ENCODE measurements at regions not wholly inside any gene's neighbourhood (a gene's known extent, or its start where the extent isn't known, plus 50 kb on each side); places are given as distances from the start of the nearest gene placed in this dataset.
"Not testable (repeated sequence)": the region's sequence is repeated elsewhere in the genome, so short reads cannot be mapped to it uniquely, and the experiment has no call there.

DNA sequence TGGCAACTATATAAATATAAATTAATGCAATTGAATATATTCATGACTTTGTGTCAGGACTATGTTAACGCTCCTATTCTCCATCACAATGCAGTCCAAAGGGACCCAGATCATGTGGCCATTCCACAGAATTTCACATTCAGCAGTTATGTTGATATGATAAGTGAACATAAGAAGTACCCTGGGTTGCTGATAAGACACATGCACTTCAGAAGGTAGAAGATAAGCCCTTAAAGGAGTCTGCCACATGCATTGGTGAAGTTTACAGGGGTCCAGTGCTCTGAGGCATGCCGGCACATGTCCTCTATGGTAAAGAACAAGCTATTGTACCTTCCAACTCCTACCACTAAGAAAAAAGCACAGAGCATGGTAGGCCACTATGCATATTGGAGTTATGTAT is 76.4 kb downstream of the PHAX start:
- H3K4me1 Mint-ChIP-seq (ENCODE audit: low read depth) = peaks cover 23% of the 10 kb centered on the region
- H3K9me3 Mint-ChIP-seq (ENCODE audit: insufficient read depth) = no peaks in the 10 kb centered on the region
- ATAC-seq (no peak), DNase-seq (no peak)
- H3K27me3 Mint-ChIP-seq (ENCODE audit: low read depth) = no peaks in the 10 kb centered on the region
- H3K4me3 Mint-ChIP-seq = no peak overlapping the region
- ChIA-PET CTCF (interaction anchor here (0.6 to 9.4 kb wide), 19 partner anchors 9 to 172 kb away, joined by 3 to 250 read pairs (median 4); partner anchors contain the start of gene LMNB1), POLR2A (interaction anchor here (8.7 kb wide), 1 partner anchor 102 kb away, joined by 132 read pairs; the partner anchor contains the start of gene LMNB1)
- H3K36me3 Mint-ChIP-seq (ENCODE audit: low read depth) = no peaks in the 10 kb centered on the region
- no peak overlapping the region for H3K27ac Mint-ChIP-seq

DNA sequence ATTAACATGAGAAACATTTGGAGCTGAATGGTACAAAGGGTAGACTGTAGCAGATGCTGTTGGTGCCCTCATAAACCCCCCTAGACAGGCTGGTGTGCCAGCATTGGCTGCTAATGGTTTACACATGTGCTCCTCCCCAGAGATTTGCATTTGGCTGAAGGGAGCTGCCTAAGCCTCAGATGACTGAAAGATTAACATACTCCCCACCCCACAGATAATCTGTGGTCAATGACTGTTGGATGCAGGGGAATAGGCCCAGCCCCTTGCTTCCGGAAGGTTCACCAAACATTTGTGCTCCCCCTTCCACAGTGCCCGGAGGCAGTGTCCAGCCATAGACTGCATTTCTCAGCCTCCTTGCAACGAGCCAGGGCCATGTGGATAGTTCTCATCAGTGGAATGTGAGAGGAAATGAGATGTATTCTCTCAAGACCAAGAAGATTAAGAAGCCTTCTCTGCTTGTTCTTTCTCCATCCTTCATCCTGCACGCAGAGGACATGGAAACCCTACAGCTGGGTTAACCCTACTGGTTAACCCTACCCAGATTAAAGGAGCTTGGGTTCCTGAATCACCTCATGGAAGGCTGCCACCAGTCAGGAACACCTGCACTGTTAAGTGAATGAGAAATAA is 79.6 kb downstream of the PHAX start:
- CTCF ChIA-PET = interaction anchor here (1.0 to 9.4 kb wide), 6 partner anchors 51 to 129 kb away, joined by 5 to 250 read pairs (median 8); partner anchors contain the start of gene LMNB1
- peak; percentile 24 for ATAC-seq
- H3K27ac Mint-ChIP-seq = no peak overlapping the region
- H3K27me3 Mint-ChIP-seq (ENCODE audit: low read depth) = no peaks in the 10 kb centered on the region
- peaks cover 36% of the 10 kb centered on the region for H3K4me1 Mint-ChIP-seq (ENCODE audit: low read depth)
- no peak for DNase-seq
- H3K9me3 Mint-ChIP-seq (ENCODE audit: insufficient read depth) = no peaks in the 10 kb centered on the region
- POLR2A ChIA-PET = interaction anchor here (8.7 kb wide), 1 partner anchor 98 kb away, joined by 132 read pairs; the partner anchor contains the start of gene LMNB1
- H3K36me3 Mint-ChIP-seq (ENCODE audit: low read depth) = no peaks in the 10 kb centered on the region
- H3K4me3 Mint-ChIP-seq = no peak overlapping the region

DNA sequence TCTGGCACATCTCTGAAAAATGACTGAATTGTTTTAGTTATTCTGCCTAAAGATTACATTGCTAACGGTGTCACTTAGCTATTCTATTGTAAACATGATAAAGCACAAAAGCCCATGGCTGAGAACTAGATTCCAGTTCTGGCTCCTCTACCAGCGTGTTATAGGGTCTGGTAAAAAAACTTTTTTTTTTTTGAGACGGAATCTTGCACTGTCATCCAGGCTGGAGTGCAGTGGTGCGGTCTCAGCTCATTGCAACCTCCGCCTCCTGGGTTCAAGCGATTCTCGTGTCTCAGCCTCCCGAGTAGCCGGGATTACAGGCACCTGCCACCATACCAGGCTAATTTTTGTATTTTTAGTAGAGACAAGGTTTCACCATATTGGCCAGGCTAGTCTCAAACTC is 80.6 kb downstream of the PHAX start:
- not testable (repeated sequence) for ATAC-seq; H3K4me3 Mint-ChIP-seq; H3K9me3 Mint-ChIP-seq (ENCODE audit: insufficient read depth); H3K27ac Mint-ChIP-seq; H3K36me3 Mint-ChIP-seq (ENCODE audit: low read depth); DNase-seq; H3K27me3 Mint-ChIP-seq (ENCODE audit: low read depth)
- ChIA-PET CTCF (interaction anchor here (0.7 to 9.4 kb wide), 2 partner anchors 99 to 120 kb away, joined by 3 to 250 read pairs; partner anchors contain the start of gene LMNB1), POLR2A (interaction anchor here (0.6 to 8.7 kb wide), 2 partner anchors 97 to 413 kb away, joined by 3 to 132 read pairs; partner anchors contain the start of gene LMNB1)
- H3K4me1 Mint-ChIP-seq (ENCODE audit: low read depth) = peaks cover 37% of the 10 kb centered on the region

DNA sequence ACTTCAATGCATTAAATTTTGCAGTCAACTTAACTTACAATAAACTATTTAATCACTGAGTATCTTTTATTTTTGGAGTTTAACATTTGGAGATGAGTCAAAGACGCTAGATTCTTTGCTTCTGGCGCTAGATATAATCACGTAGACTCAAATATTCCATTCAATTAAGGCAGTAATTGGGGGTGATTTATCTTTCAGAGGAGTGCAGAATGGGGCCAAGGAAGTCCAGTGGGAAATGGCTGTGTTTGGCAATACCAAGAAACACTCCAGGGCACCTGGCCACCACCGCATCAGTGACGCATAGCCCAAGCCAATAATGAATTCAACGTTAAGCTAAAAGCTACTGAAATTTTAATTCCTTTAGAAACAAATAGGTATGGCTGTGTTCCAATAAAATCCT is 81.2 kb downstream of the PHAX start:
- H3K36me3 Mint-ChIP-seq (ENCODE audit: low read depth) = no peaks in the 10 kb centered on the region
- no peak overlapping the region for H3K27ac Mint-ChIP-seq
- H3K4me1 Mint-ChIP-seq (ENCODE audit: low read depth) = peaks cover 39% of the 10 kb centered on the region
- POLR2A ChIA-PET = no interaction called here
- CTCF ChIA-PET = interaction anchor here (9.4 kb wide), 1 partner anchor 98 kb away, joined by 250 read pairs; the partner anchor contains the start of gene LMNB1
- no peaks in the 10 kb centered on the region for H3K9me3 Mint-ChIP-seq (ENCODE audit: insufficient read depth)
- DNase-seq (no peak), ATAC-seq (no peak)
- H3K27me3 Mint-ChIP-seq (ENCODE audit: low read depth) = no peaks in the 10 kb centered on the region
- H3K4me3 Mint-ChIP-seq = no peak overlapping the region

DNA sequence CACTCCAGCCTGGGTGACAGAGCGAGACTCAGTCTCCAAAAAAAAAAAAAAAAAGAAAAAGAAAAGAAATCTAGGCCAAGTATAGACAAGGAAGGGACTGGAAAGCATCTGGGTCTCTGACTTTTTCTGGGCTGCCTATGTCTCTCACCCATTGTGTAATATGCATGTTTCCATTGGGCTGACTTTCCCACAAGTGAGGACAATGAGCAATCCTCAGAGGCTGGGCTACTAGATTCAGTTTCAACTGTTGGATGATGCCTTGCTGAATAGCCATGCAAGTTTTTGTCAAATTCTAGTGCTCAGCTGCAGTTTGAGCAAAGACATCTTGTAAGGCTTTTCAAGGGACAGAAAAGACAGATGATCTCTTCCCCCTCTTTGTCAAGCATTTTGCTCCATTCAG is 82.1 kb downstream of the PHAX start:
- H3K4me3 Mint-ChIP-seq = no peak overlapping the region
- H3K27ac Mint-ChIP-seq = no peak overlapping the region
- ATAC-seq (no peak), DNase-seq (no peak)
- no peaks in the 10 kb centered on the region for H3K36me3 Mint-ChIP-seq (ENCODE audit: low read depth)
- CTCF ChIA-PET = interaction anchor here (2.9 kb wide), 1 partner anchor 98 kb away, joined by 21 read pairs; no protein-coding TSS in a partner anchor
- H3K4me1 Mint-ChIP-seq (ENCODE audit: low read depth) = peaks cover 39% of the 10 kb centered on the region
- POLR2A ChIA-PET = interaction anchor here (6.1 kb wide), 1 partner anchor 96 kb away, joined by 54 read pairs; the partner anchor contains the start of gene LMNB1
- no peaks in the 10 kb centered on the region for H3K27me3 Mint-ChIP-seq (ENCODE audit: low read depth)
- no peaks in the 10 kb centered on the region for H3K9me3 Mint-ChIP-seq (ENCODE audit: insufficient read depth)

DNA sequence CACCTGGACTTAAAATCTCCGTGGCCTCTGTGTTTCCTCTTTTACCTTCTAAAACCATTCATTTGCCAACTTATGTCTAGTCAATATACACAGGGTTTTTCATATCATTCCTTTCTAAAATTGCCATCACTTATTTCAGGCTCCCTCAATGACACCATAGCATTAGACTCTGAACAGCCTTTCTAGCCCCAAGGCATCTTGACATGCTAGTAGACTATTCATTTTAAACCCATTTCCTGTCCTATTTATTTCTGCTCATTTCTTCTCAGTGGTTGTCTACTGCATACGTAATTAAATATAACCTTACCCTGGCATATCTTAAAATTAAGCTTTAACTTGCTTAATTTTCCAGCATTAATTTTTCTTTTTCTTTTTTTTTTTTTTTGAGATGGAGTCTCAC is 83.2 kb downstream of the PHAX start:
- no peaks in the 10 kb centered on the region for H3K9me3 Mint-ChIP-seq (ENCODE audit: insufficient read depth)
- DNase-seq = no peak
- ChIA-PET CTCF (interaction anchor here (0.9 to 4.4 kb wide), 4 partner anchors 7 to 97 kb away, joined by 3 to 22 read pairs (median 16); no protein-coding TSS in a partner anchor), POLR2A (interaction anchor here (6.1 kb wide), 1 partner anchor 95 kb away, joined by 54 read pairs; the partner anchor contains the start of gene LMNB1)
- no peaks in the 10 kb centered on the region for H3K36me3 Mint-ChIP-seq (ENCODE audit: low read depth)
- peaks cover 37% of the 10 kb centered on the region for H3K4me1 Mint-ChIP-seq (ENCODE audit: low read depth)
- no peak overlapping the region for H3K4me3 Mint-ChIP-seq
- H3K27ac Mint-ChIP-seq = no peak overlapping the region
- no peak for ATAC-seq
- no peaks in the 10 kb centered on the region for H3K27me3 Mint-ChIP-seq (ENCODE audit: low read depth)

DNA sequence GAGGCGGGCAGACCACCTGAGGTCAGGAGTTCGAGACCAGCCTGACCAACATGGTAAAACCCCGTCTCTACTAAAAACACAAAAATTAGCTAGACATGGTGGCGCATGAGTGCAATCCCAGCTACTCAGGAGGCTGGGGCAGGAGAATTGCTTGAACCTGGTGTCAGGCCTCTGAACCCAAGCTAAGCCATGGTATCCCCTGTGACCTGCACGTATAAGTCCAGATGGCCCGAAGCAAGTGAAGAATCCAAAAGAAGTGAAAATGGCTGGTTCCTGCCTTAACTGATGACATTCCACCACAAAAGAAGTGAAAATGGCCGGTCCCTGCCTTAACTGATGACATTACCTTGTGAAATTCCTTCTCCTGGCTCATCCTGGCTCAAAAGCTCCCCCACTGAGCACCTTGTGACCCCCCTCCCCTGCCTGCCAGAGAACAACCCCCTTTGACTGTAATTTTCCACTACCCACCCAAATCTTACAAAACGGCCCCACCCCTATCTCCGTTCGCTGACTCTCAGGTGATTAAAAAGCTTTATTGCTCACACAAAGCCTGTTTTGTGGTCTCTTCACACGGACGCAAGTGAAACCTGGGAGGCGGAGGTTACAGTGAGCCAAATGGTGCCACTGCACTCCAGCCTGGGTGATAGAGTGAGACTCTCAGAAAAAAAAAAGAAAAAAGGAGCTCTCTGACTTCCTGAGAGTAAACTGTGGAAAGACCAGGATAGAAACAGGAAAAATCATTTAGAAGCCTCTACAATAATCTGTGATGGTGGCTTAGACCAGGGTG is 84.1 kb downstream of the PHAX start:
- H3K27ac Mint-ChIP-seq = peak overlapping the region; percentile 64

DNA sequence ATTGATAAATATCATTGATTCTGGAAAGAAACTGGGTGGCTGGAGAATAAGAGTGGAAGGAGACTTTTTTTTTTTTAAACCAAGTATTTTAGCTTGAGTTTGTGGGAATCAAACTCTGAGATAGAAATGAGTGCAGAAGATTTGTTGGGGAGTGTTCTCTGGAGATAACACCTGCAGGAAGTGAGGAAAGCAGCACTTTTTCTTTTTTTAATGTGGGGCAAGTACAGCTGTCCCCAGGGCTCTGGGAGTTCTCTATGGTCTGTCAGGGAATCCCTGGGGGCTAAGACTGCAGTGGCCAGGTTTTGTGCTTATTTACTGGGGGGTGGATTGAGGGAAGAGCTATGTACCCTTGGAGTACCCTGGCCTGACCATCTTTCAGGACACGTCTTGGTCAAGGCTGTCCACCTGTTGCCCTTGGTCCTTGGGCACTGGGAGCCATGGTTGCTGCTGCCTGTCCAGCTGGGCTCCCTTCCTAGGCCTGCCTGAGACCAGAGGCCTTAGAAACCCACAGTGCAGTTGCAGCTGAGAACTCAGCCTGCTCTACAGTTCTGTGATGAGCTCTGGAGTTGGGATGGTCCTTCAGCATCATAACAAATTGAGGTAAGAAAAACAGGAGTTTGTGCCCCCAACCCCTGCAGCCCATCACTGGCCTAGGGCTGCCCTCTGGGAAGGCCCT is 85.8 kb downstream of the PHAX start:
- H3K4me1 Mint-ChIP-seq (ENCODE audit: low read depth) = peaks cover 21% of the 10 kb centered on the region
- POLR2A ChIA-PET = interaction anchor here (6.1 kb wide), 1 partner anchor 92 kb away, joined by 54 read pairs; the partner anchor contains the start of gene LMNB1
- no peaks in the 10 kb centered on the region for H3K9me3 Mint-ChIP-seq (ENCODE audit: insufficient read depth)
- ATAC-seq (no peak), DNase-seq (no peak)
- no peaks in the 10 kb centered on the region for H3K27me3 Mint-ChIP-seq (ENCODE audit: low read depth)
- no peak overlapping the region for H3K4me3 Mint-ChIP-seq
- no peaks in the 10 kb centered on the region for H3K36me3 Mint-ChIP-seq (ENCODE audit: low read depth)
- no peak overlapping the region for H3K27ac Mint-ChIP-seq
- CTCF ChIA-PET = interaction anchor here (0.9 to 4.4 kb wide), 5 partner anchors 8 to 92 kb away, joined by 3 to 22 read pairs (median 3); no protein-coding TSS in a partner anchor

More for the DNA sequence above, 84.1 kb downstream of the PHAX start:
- H3K4me3 Mint-ChIP-seq = peak overlapping the region; percentile 30
- DNase-seq = peak; percentile 46
- ChIA-PET POLR2A (interaction anchor here (0.5 to 6.1 kb wide), 2 partner anchors 65 to 94 kb away, joined by 4 to 54 read pairs; partner anchors contain the start of gene LMNB1), CTCF (interaction anchor here (0.9 to 4.4 kb wide), 7 partner anchors 8 to 117 kb away, joined by 3 to 22 read pairs (median 4); no protein-coding TSS in a partner anchor)
- not testable (repeated sequence) for H3K27me3 Mint-ChIP-seq (ENCODE audit: low read depth); H3K9me3 Mint-ChIP-seq (ENCODE audit: insufficient read depth); H3K36me3 Mint-ChIP-seq (ENCODE audit: low read depth)
- ATAC-seq = peak; percentile 49
- peaks cover 29% of the 10 kb centered on the region for H3K4me1 Mint-ChIP-seq (ENCODE audit: low read depth)

DNA sequence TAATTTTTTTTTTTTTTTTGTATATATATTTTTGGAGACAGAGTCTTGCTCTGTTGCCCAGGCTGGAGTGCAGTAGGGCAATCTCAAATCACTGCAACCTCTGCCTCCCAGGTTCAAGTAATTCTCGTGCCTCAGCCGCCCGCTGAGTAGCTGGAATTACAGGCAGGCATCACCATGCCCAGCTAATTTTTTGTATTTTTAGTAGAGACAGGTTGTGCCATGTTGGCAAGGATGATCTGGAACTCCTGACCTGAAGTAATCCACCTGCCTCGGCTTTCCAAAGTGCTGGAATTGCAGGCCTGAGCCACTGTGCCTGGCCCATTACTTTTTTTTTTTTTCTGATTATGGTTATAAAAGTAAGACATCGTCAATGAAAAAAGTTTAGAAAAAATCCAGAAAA is 84.0 kb upstream of the LMNB1 start:
- ChIA-PET CTCF (interaction anchor here (1.0 kb wide), 1 partner anchor 34 kb away, joined by 3 read pairs; no protein-coding TSS in a partner anchor), POLR2A (no interaction called here)
- Mint-ChIP-seq H3K27me3 (ENCODE audit: low read depth) (no peaks in the 10 kb centered on the region), H3K36me3 (ENCODE audit: low read depth) (no peaks in the 10 kb centered on the region), H3K27ac (no peak overlapping the region), H3K4me3 (no peak overlapping the region), H3K4me1 (ENCODE audit: low read depth) (no peaks in the 10 kb centered on the region), H3K9me3 (ENCODE audit: insufficient read depth) (no peaks in the 10 kb centered on the region)
- ATAC-seq (no peak), DNase-seq (no peak)

DNA sequence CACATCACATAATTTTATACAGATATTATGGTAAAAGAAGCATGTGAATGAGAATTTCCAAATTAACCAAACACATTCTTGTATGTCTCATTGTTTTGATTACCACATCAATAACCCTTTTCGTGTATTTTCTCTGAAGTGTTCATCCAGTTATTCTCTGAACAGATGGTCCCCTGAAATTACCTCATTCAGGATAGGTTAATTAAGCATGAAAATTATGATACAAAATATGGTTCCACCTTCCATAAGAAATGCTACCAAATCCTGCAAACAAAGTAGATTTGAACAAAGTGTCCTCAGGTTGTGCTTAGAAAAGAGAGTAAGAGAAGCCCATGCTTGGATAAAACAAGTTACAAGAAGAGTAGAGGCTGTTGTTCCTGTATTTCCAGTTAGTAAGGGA is 83.1 kb upstream of the LMNB1 start:
- H3K4me1 Mint-ChIP-seq (ENCODE audit: low read depth) = no peaks in the 10 kb centered on the region
- H3K27me3 Mint-ChIP-seq (ENCODE audit: low read depth) = peaks cover 3% of the 10 kb centered on the region

DNA sequence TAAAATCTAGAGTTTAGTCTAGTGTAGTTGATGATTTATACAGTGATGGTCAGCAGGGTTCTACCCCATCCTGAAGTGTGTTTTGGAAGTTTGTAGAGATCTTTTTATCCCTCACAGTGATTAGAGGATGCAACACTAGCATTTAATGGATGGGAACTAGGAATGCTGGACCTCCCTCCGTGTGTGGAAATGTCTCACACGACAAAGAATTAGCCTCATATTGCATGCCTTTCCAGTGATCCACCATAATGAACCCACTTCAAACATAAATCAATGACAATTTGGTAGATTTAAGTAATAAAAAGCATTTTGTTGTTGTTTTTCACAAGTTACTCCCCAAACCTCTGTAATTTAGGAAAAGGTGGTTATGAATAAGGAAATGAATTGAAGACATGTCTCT is 82.5 kb upstream of the LMNB1 start:
- Mint-ChIP-seq H3K27me3 (ENCODE audit: low read depth) (peaks cover 3% of the 10 kb centered on the region), H3K4me1 (ENCODE audit: low read depth) (no peaks in the 10 kb centered on the region), H3K36me3 (ENCODE audit: low read depth) (no peaks in the 10 kb centered on the region), H3K4me3 (no peak overlapping the region), H3K9me3 (ENCODE audit: insufficient read depth) (no peaks in the 10 kb centered on the region), H3K27ac (no peak overlapping the region)
- CTCF ChIA-PET = no interaction called here
- POLR2A ChIA-PET = no interaction called here
- no peak for ATAC-seq
- DNase-seq = no peak

More for the DNA sequence above, 83.1 kb upstream of the LMNB1 start:
- POLR2A ChIA-PET = no interaction called here
- H3K4me3 Mint-ChIP-seq = no peak overlapping the region
- DNase-seq (no peak), ATAC-seq (no peak)
- CTCF ChIA-PET = interaction anchor here (1.0 kb wide), 1 partner anchor 33 kb away, joined by 3 read pairs; no protein-coding TSS in a partner anchor
- H3K36me3 Mint-ChIP-seq (ENCODE audit: low read depth) = no peaks in the 10 kb centered on the region
- H3K9me3 Mint-ChIP-seq (ENCODE audit: insufficient read depth) = no peaks in the 10 kb centered on the region
- no peak overlapping the region for H3K27ac Mint-ChIP-seq
